Vagina (tissue), 2 donors: ENCODE measurements at regions not wholly inside any gene's neighbourhood (a gene's known extent, or its start where the extent isn't known, plus 50 kb on each side); places are given as distances from the start of the nearest gene placed in this dataset.

Experiments
- CTCF ChIP-seq, 3 experiments: fragments of 450-650 bp in 2 of 3; fragments of 200-600 bp in 1 of 3; sonication (generic) in 1 of 3; IDR thresholded peaks; one replicate each; pipeline ENCODE4 v1.5.1; 2017 to 2019; ENCODE audit warnings: antibody characterized with exemption in 3 of 3, mild to moderate bottlenecking in 2 of 3, moderate library complexity in 2 of 3
- POLR2A ChIP-seq, 2 donors: fragments of 450-650 bp; IDR thresholded peaks; one replicate each; pipeline ENCODE4 v1.6.1; 2017; ENCODE audit warnings: antibody characterized with exemption in 2 of 2, mild to moderate bottlenecking in 2 of 2, moderate library complexity in 2 of 2
- POLR2AphosphoS5 ChIP-seq, 2 donors: sonication (generic); formaldehyde crosslinking; IDR thresholded peaks; one replicate each; pipeline ENCODE4 v1.9.0; 2017; ENCODE audit warnings: antibody characterized with exemption in 2 of 2, mild to moderate bottlenecking in 2 of 2, low read depth in 1 of 2; ENCODE audit not compliant: insufficient read depth in 1 of 2

- TF ChIP-seq CTCF (IDR thresholded peaks at IDR 0.05) (no peak), POLR2A (IDR thresholded peaks at IDR 0.05) (no peak), POLR2AphosphoS5 (IDR thresholded peaks at IDR 0.05; ENCODE audit: insufficient read depth in 1 of 2, low read depth in 1 of 2) (no peak)
Observed at GRCh38 chr12:46898152-46898931, 72.5 kb upstream of the SLC38A4 start.
